ENCODE measurements at regions not wholly inside any gene's neighbourhood (a gene's known extent, or its start where the extent isn't known, plus 50 kb on each side); places are given as distances from the start of the nearest gene placed in this dataset.

DNA sequence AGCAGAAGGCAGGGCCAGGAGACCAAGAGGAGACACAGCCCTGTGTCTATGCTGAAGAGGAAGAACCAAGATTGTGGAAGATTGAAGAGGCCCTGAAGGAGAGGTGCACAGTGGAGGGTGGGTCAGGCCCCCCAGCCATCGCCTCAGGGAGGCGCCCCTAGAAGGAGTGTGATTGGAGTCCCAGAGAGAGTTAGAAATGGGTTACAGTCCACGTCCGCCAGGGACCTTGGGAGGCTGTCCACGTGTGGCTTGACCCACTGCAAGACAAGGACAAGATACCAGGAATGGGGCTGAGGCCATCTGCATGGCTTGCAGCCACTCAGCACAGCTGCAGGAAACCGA, 375.1 kb downstream of the NPHP4 start:
- Histone ChIP-seq H3K27ac (ENCODE audit: low read length) (no peak overlapping the region), H3K9me3 (ENCODE audit: insufficient read depth, low read length, severe bottlenecking) (no peaks in the 10 kb centered on the region), H3K27me3 (ENCODE audit: insufficient read depth, low read length, poor library complexity) (peaks cover 3% of the 10 kb centered on the region), H3K79me2 (ENCODE audit: insufficient read depth, low read length) (no peaks in the 10 kb centered on the region), H3K9ac (ENCODE audit: low read depth, low read length) (no peak overlapping the region), H3K4me1 (ENCODE audit: insufficient read depth, low read length) (no peaks in the 10 kb centered on the region), H4K20me1 (ENCODE audit: insufficient read depth, low read length) (no peaks in the 10 kb centered on the region), H3K36me3 (ENCODE audit: insufficient read depth, low read length) (no peaks in the 10 kb centered on the region), H3K4me3 (ENCODE audit: low read depth in 1 of 2, low read length in 2 of 2) (no peak overlapping the region), H2AFZ (ENCODE audit: low read depth, low read length) (no peak overlapping the region), H3K4me2 (ENCODE audit: insufficient read depth, low read length) (no peak overlapping the region)
- DNase-seq (no peak), ATAC-seq (ENCODE audit: insufficient read depth, low read depth) (no peak)
- no peak for TF ChIP-seq EZH2 (IDR thresholded peaks at IDR 0.05; ENCODE audit: borderline replicate concordance, low read depth, low read length, severe bottlenecking)
- TF ChIP-seq, protein P1, sequence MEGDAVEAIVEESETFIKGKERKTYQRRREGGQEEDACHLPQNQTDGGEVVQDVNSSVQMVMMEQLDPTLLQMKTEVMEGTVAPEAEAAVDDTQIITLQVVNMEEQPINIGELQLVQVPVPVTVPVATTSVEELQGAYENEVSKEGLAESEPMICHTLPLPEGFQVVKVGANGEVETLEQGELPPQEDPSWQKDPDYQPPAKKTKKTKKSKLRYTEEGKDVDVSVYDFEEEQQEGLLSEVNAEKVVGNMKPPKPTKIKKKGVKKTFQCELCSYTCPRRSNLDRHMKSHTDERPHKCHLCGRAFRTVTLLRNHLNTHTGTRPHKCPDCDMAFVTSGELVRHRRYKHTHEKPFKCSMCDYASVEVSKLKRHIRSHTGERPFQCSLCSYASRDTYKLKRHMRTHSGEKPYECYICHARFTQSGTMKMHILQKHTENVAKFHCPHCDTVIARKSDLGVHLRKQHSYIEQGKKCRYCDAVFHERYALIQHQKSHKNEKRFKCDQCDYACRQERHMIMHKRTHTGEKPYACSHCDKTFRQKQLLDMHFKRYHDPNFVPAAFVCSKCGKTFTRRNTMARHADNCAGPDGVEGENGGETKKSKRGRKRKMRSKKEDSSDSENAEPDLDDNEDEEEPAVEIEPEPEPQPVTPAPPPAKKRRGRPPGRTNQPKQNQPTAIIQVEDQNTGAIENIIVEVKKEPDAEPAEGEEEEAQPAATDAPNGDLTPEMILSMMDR (IDR thresholded peaks at IDR 0.05; ENCODE audit: borderline replicate concordance, extremely low read depth, low read length, poor library complexity, severe bottlenecking), result no peak

DNA sequence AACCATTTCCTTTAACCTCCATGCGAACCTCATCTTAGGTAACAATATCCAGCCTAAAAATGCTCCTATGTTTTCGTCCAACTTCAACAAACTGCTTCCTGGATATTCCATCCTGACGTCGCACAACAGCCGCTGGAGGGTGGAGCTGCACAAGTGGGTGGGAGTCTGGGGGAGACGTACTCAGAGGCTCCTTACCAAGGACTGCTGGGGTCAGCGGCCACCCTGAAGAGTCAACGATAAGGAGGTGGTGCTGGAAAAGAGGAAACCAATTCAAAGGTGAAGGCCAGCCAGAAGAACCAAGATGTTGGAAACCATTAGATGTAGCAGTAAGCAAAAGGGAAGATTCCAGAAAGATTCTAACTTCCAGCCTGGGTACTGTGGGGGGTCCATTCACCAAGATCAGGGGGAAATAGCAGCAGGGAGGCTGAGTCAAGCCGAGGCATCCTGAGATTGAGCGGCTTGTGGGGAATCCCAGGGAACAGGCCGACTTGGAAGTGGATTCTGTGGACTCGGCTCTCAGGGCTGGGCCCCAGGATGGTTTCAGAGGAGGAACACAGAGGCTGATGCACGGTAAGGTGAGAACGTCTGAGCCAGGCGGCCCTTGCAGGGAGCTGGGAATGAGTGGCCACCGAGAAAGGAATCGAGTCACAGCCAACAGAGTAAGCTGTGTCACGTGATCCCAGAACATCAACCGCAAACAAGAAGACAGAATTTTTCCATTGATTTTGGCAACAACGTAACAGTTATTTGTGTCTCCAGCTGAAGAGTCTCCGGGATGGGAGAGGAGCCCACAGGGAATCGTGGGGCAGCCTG, 375.7 kb downstream of the NPHP4 start:
- no peaks in the 10 kb centered on the region for H3K9me3 ChIP-seq (ENCODE audit: insufficient read depth, low read length, severe bottlenecking)
- H3K4me1 ChIP-seq (ENCODE audit: insufficient read depth, low read length), result no peaks in the 10 kb centered on the region
- ATAC-seq (ENCODE audit: insufficient read depth, low read depth) (no peak), DNase-seq (no peak)
- H3K9ac ChIP-seq (ENCODE audit: low read depth, low read length), result no peak overlapping the region
- no peak overlapping the region for H3K27ac ChIP-seq (ENCODE audit: low read length)
- no peak for TF ChIP-seq EZH2 (IDR thresholded peaks at IDR 0.05; ENCODE audit: borderline replicate concordance, low read depth, low read length, severe bottlenecking)
- TF ChIP-seq, protein P1 (IDR thresholded peaks at IDR 0.05; ENCODE audit: borderline replicate concordance, extremely low read depth, low read length, poor library complexity, severe bottlenecking), result no peak
- H3K79me2 ChIP-seq (ENCODE audit: insufficient read depth, low read length), result no peaks in the 10 kb centered on the region
- peaks cover 3% of the 10 kb centered on the region for H3K27me3 ChIP-seq (ENCODE audit: insufficient read depth, low read length, poor library complexity)
- no peak overlapping the region for H3K4me2 ChIP-seq (ENCODE audit: insufficient read depth, low read length)
- H3K4me3 ChIP-seq (ENCODE audit: low read depth in 1 of 2, low read length in 2 of 2), result no peak overlapping the region
- H2AFZ ChIP-seq (ENCODE audit: low read depth, low read length), result no peak overlapping the region
- no peaks in the 10 kb centered on the region for H3K36me3 ChIP-seq (ENCODE audit: insufficient read depth, low read length)
- no peaks in the 10 kb centered on the region for H4K20me1 ChIP-seq (ENCODE audit: insufficient read depth, low read length)

DNA sequence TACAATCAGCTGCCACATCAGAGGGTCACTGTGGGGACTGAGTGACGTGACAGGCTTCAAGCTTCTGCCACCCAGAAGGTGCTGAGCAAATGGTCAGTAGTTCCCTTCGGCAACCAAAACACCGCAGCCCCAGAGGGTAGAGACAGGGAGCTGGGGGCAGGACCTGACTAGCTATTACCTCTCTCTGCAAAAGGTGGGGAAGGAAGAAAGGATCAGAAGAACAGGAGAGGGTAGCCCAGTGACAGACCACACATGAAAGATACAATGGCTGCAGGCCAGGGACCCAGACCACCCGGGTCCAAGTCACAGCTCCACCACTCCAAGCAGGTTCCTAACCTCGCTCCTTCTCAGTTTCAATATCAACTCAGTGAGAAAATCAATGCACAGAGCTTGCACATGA, 377.1 kb downstream of the NPHP4 start:
- TF ChIP-seq, protein P1 (IDR thresholded peaks at IDR 0.05; ENCODE audit: borderline replicate concordance, extremely low read depth, low read length, poor library complexity, severe bottlenecking), result no peak
- no peak for TF ChIP-seq EZH2 (IDR thresholded peaks at IDR 0.05; ENCODE audit: borderline replicate concordance, low read depth, low read length, severe bottlenecking)
- ATAC-seq (ENCODE audit: insufficient read depth, low read depth) (no peak), DNase-seq (no peak)
- Histone ChIP-seq H3K9me3 (ENCODE audit: insufficient read depth, low read length, severe bottlenecking) (no peaks in the 10 kb centered on the region), H4K20me1 (ENCODE audit: insufficient read depth, low read length) (no peaks in the 10 kb centered on the region), H2AFZ (ENCODE audit: low read depth, low read length) (no peak overlapping the region), H3K27ac (ENCODE audit: low read length) (no peak overlapping the region), H3K4me1 (ENCODE audit: insufficient read depth, low read length) (no peaks in the 10 kb centered on the region), H3K9ac (ENCODE audit: low read depth, low read length) (no peak overlapping the region), H3K79me2 (ENCODE audit: insufficient read depth, low read length) (no peaks in the 10 kb centered on the region), H3K4me3 (ENCODE audit: low read depth in 1 of 2, low read length in 2 of 2) (no peak overlapping the region), H3K4me2 (ENCODE audit: insufficient read depth, low read length) (no peak overlapping the region), H3K36me3 (ENCODE audit: insufficient read depth, low read length) (no peaks in the 10 kb centered on the region), H3K27me3 (ENCODE audit: insufficient read depth, low read length, poor library complexity) (peaks cover 3% of the 10 kb centered on the region)
